Left ventricle myocardium superior (tissue), 1 donor: ENCODE measurements at regions not wholly inside any gene's neighbourhood (a gene's known extent, or its start where the extent isn't known, plus 50 kb on each side); places are given as distances from the start of the nearest gene placed in this dataset.
"Not testable (repeated sequence)": the region's sequence is repeated elsewhere in the genome, so short reads cannot be mapped to it uniquely, and the experiment has no call there.

Source experiments
- ATAC-seq: fragments of 200-7000 bp; cut with Tn5 transposase; one replicate; pipeline ENCODE4 v1.9.1; 2020; ENCODE audit warnings: mild to moderate bottlenecking, moderate library complexity
- DNase-seq: peaks from one replicate; pipeline ENCODE4 v3.0.0-alpha.2; 2020
- intact Hi-C: fragments of 100-400 bp; cut with micrococcal nuclease; formaldehyde crosslinking; loops from one replicate; pipeline ENCODE4 v1.11.0; 2022
- donor health status: DM: no; HTN: yes; CAD: no; lungs with severe emphysema.

GRCh38 chr11:130979386-130979972, 63.2 kb upstream of the SNX19 start:
- intact Hi-C loops = loop anchor here (10.0 kb wide), 1 partner anchor 55 kb away; no protein-coding TSS in a partner anchor
- ATAC-seq = no peak
- no peak for DNase-seq

- intact Hi-C loops = no loop called here
Measured at GRCh38 chr11:130980071-130980862, 64.0 kb upstream of the SNX19 start.

GRCh38 chr11:130984241-130984640, 68.0 kb upstream of the SNX19 start:
- intact Hi-C loops, ATAC-seq: not testable (repeated sequence)

More at GRCh38 chr11:130980071-130980862, 64.0 kb upstream of the SNX19 start:
- ATAC-seq = no peak
- DNase-seq = no peak

GRCh38 chr11:130992788-130993187, 76.5 kb upstream of the SNX19 start:
- intact Hi-C loops = no loop called here
- DNase-seq (no peak), ATAC-seq (no peak)

More at GRCh38 chr11:130984241-130984640, 68.0 kb upstream of the SNX19 start:
- not testable (repeated sequence) for DNase-seq

GRCh38 chr11:130994043-130994442, 77.8 kb upstream of the SNX19 start:
- DNase-seq (no peak), ATAC-seq (no peak)
- intact Hi-C loops = no loop called here

- DNase-seq = no peak
- intact Hi-C loops = no loop called here
Measured at GRCh38 chr11:130995266-130995665, 79.0 kb upstream of the SNX19 start.

GRCh38 chr11:130997278-130997677, 81.0 kb upstream of the SNX19 start:
- no peak for DNase-seq
- intact Hi-C loops = no loop called here
- ATAC-seq = no peak

More at GRCh38 chr11:130995266-130995665, 79.0 kb upstream of the SNX19 start:
- ATAC-seq = no peak

GRCh38 chr11:130999086-130999485, 82.8 kb upstream of the SNX19 start:
- DNase-seq (no peak), ATAC-seq (peak; percentile 23)
- intact Hi-C loops = no loop called here

- intact Hi-C loops = no loop called here
- no peak for DNase-seq
- no peak for ATAC-seq
Measured at GRCh38 chr11:130999992-131000770, 83.9 kb upstream of the SNX19 start.

- DNase-seq (no peak), ATAC-seq (no peak)
- intact Hi-C loops = no loop called here
Measured at GRCh38 chr11:131002145-131002544, 85.9 kb upstream of the SNX19 start.

GRCh38 chr11:131005829-131006228, 89.5 kb upstream of the SNX19 start:
- ATAC-seq (no peak), DNase-seq (no peak)
- intact Hi-C loops = no loop called here

GRCh38 chr11:131025020-131025419, 108.7 kb upstream of the SNX19 start:
- DNase-seq = no peak
- ATAC-seq = no peak

GRCh38 chr11:131025421-131026125, 109.3 kb upstream of the SNX19 start:
- intact Hi-C loops = no loop called here
- ATAC-seq (peak; percentile 84), DNase-seq (no peak)

More at GRCh38 chr11:131025020-131025419, 108.7 kb upstream of the SNX19 start:
- intact Hi-C loops = no loop called here

- ATAC-seq (no peak), DNase-seq (no peak)
- intact Hi-C loops = no loop called here
Measured at GRCh38 chr11:131027491-131027890, 111.2 kb upstream of the SNX19 start.

- ATAC-seq (no peak), DNase-seq (no peak)
- intact Hi-C loops = no loop called here
Measured at GRCh38 chr11:131033151-131033651, 116.9 kb upstream of the SNX19 start.

GRCh38 chr11:131036514-131036913, 120.2 kb upstream of the SNX19 start:
- intact Hi-C loops = no loop called here
- ATAC-seq = no peak
- DNase-seq = no peak

GRCh38 chr11:131037873-131038272, 121.6 kb upstream of the SNX19 start:
- DNase-seq = no peak
- intact Hi-C loops = no loop called here
- no peak for ATAC-seq

GRCh38 chr11:131038597-131038996, 122.3 kb upstream of the SNX19 start:
- ATAC-seq = no peak
- intact Hi-C loops = no loop called here
- DNase-seq = no peak
